CD4-positive, alpha-beta T cell treated with Interferon gamma for 1 hour (primary cell): ENCODE measurements at regions not wholly inside any gene's neighbourhood (a gene's known extent, or its start where the extent isn't known, plus 50 kb on each side); places are given as distances from the start of the nearest gene placed in this dataset.

ENCODE experiments used
- DNase-seq: peaks from one replicate; pipeline ENCODE4 v3.0.0-alpha.2; 2020

DNA sequence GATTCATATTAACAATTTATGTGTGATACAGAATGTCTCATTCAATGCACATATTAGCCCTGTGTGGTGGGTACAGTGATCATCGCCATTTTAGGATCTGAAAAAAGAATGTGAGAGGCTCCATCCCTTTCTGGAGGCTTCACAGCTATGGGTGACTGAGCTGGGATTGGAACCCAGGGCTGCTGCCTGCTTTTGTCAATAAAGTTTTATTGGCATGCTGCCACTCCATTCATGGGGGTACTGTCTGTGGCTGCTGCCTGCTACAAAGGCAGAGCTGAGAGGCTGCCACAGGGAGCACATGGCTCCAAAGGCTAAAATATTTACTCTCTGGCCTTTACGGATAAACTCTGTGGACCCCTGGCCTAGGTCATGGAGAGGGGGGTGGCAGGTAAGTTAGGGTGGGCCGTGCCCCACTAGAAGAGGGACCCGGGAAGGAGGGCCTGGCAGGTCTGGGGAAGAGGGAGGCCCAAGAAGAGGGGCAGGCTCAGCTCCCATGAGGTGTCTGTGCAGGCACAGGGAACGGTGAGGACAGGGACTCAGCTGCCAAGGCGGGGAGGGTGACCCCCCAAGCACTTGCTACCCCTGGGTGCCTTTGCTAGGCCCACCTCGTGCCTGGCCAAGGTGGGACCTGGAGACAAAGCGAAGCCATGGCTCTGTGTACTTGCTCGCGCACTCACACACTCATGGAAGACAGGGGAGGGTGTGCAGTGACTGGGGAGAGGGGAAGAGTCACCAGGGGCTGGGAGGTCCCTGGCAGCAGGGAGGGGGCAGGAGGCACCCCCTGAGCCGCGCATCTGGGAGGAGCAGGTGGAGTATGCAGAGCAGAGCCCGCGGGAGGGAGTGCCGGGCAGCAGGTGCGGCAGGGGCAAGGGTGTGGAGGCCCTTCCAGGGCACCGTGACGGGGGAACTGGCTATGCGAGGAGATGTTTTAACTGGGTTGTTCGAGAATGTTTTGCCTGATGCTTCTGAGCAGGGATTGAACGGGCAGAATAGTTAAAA is 335.3 kb downstream of the CTTN start:
- no peak for DNase-seq

DNA sequence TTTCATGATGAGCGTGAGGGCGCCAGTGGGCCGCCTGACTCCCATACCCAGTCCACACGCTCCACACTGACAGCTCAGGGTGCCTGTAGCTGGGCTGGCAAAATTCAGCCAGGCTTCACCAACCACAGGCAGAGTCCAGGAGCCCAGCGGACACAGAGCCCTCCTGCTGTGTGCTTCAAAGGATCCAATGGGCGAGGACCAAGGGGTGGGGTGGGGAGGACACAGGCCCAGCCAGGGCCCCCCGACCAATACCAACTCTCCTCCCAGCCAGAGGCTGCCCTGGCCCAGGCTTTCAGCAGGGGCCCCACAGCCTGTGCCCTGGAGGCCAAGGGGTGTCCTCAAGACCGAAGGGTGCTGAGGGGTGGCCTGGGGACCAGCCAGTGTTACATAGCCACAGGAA is 336.1 kb downstream of the CTTN start:
- no peak for DNase-seq

DNA sequence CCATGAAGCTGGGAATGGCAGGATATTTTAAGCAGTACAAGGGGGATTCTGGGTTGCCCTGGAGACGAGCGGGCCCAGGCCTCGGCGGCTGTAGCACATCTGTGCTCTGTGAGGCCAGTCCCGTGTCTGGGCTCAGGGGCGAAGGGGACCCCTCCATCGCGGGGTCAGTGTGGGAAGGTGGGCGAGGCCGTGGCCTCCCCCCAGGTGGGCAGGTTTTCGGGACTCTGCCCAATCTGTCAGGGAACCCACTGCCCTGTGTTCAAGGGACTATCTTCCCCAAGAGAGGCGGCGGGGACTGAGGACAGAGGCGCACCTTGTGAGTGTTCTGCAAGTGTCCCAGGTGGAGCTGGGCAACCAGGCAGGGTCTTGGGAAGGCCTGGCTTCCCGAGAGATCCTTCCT is 336.6 kb downstream of the CTTN start:
- no peak for DNase-seq

DNA sequence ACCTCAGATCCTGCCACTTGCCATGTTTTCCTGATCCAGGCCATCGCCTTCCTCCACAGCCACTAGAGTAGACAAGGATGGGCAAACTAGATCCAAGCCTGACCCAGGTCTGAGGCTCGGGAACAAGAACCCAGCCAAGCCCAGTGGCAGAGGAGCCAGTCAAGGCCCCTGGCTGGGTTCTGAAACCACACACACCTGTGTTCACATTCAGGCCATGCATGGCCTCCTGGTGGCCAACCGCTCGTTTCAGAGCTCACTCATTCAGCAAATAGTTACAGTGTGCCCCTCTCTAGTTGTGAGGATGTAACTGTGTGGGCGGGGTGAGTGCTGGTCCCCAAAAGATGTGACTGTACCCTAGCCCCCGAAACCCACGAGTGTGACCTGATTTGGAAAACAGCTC is 337.6 kb downstream of the CTTN start:
- no peak for DNase-seq

GRCh38 chr11:70736461-70736860 is 338.1 kb downstream of the CTTN start:
- DNase-seq: no peak

DNA sequence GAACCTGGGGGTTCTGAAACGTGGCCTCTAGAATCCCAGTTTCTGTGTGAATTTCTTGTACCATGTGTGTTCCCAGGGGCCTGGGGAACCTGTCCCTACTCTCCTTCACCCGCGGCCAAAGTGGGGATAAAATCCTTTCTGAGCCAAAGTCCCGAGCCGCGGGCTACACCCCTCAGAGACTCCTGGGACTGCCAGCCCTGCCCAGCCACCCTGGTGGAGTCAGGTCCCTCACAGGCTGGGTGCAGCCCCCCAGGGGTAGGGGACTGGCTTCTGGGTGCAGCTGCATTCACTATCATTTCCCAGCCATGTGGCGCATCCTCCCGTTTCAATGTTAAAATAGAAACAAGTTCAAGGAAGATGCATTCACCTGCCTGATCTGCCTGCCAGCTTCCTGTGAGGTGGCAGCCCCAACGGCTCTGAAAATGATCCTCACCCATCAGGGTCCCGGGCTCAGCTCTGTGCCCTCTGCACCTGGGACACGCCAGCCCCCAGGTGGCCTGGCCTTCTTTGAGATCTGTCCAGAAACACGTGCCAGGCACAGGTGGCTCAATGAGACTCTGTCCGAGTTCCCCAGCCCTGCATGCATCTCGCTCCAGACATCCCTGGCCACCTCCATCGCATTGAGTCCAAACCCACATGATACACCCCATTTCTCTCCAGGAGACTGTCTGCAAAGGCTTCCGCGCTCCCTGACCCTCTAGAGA is 338.8 kb downstream of the CTTN start:
- no peak for DNase-seq

GRCh38 chr11:70737816-70738630 is 339.7 kb downstream of the CTTN start:
- no peak for DNase-seq

GRCh38 chr11:70738661-70739060 is 340.3 kb downstream of the CTTN start:
- no peak for DNase-seq

GRCh38 chr11:70739091-70739490 is 340.8 kb downstream of the CTTN start:
- no peak for DNase-seq

- no peak for DNase-seq
Measured at GRCh38 chr11:70739811-70740487, 341.6 kb downstream of the CTTN start.

GRCh38 chr11:70740488-70740851 is 342.1 kb downstream of the CTTN start:
- DNase-seq: no peak

- DNase-seq: no peak
Measured at GRCh38 chr11:70741085-70741484, 342.8 kb downstream of the CTTN start.

DNA sequence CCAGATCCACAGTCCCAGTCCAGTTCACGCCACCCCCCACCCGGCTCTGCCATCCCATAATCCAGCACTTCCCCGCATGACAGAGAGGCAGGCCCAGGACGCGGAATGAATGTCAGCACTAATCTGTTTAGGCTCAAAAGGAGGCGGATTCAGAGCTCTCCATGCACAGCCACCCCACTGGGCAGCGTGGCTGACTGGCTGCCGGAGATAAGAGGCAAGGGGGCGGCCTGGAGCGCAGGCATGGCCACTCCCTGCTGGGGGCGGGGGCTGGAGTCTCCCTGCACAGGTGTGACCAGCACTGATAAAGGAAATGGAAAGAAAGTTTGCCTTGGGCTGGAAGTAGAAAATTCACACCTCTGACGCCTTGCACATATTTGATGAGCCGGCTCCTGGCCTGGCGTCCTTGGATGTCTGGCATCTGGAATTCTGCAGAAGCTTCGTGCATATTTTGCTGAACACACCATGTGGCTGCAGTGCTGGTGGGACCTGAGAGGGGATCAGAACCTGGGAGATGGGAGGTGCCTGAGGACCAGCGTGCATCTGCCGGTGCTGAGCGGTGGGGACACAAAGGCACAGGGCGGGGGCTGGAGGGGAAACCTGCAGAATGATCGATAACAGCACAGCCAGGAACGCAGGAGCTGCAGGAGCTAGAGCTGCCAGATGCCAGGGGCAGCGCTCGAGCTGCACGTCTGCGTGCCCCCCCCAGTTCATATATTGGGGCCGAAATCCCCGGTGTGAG is 344.4 kb downstream of the CTTN start:
- no peak for DNase-seq

DNA sequence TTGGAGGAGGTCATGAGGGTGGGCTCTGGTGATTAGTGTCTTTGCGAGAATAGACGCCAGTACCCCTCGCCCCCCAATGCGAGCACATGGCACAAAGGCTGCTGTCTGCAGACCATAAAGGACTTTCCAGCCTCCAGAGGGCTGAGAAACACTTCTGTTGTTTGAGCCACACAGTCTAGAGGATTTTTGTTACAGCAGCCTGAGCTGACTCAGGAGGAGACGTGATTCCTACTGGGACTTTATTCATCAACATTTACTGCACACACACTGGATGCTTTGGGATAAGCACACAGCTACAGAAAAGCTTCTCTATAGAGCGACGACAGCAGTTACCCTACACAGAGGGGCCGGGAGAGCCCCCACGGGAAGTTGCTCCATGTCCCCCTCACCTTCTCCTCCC is 345.0 kb downstream of the CTTN start:
- no peak for DNase-seq

GRCh38 chr11:70743941-70744351 is 345.6 kb downstream of the CTTN start:
- DNase-seq: no peak

DNA sequence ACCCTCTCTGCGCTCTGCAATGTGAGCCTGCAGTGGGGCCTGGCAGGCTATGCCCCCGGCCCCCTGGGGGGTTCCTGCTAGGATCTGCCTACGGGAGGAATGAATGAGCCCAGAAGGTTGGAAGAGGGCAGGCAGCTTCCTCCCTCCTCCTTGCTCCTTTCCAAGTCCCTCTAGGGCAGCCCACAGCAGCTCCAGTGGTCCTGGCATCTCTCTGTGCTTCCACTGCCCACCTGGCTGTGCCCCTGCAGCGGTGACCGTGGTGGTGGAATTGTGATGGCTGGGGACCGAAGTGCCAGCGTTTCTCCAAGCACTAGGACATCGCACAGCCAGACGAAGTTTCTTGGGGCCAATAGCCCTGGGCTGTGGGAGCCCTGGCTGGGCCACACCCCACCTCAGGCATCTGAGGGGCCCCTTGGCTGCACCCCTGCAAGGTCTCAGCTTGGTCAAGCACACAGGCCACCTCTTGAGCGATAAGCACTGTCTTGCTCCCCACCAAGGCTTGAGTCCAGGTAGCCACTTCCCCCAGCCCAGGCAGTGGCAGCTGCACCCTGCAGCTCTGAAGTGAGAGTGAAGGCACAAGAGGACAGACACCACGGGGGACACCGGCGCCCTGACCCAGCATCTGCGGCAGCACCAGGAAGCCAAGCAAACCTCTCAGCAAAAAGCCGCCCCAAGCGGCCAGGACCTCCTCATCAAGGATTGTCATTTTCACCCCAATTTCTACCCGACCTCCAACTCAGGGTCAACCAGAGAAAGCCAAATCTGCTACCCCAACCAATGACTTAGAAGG is 346.3 kb downstream of the CTTN start:
- DNase-seq: no peak

DNA sequence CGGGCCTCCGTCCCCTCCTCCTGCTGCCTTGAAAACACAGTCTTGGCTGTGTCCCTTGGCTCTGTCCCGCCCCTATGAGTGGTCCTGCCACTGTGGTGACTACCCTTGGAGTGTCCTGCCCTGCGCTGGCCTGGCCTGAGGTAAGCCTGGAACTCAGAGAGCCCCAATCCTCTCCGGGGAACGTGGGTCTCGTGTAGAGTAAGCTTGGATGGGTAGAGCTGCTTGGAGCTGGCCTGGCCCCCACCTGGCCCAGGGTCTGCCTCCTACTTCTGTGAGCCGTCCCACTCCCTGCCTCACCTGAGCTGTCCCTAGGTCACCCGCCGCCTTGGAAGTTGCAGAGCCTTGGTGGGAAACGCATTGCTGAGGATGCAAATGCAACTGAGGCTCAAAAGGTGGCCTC is 347.1 kb downstream of the CTTN start:
- no peak for DNase-seq

GRCh38 chr11:70745941-70746340 is 347.6 kb downstream of the CTTN start:
- DNase-seq: no peak

DNA sequence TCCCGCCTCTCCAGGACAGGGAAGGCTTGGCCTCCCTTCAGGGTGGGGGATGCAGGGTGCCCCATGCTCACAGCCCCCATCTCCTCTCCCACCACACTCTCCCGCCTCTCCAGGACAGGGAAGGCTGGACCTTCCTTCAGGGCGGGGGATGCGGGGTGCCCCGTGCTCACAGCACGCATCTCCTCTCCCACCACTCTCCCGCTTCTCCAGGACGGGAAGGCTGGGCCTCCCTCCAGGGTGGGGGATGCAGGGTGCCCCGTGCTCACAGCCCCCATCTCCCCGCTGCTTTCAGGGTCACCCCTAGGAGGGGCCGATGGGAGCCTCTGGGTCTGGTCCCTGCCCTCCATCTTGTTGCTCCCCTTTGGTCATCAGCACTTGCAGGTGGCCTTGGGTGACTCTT is 348.0 kb downstream of the CTTN start:
- no peak for DNase-seq

- DNase-seq: no peak
Measured at GRCh38 chr11:70747285-70747684, 349.0 kb downstream of the CTTN start.

- DNase-seq: no peak
Measured at GRCh38 chr11:70747921-70748320, 349.6 kb downstream of the CTTN start.
